Endothelial cell of umbilical vein (primary cell): ENCODE measurements at regions not wholly inside any gene's neighbourhood (a gene's known extent, or its start where the extent isn't known, plus 50 kb on each side); places are given as distances from the start of the nearest gene placed in this dataset.
A peak's percentile ranks its signal among the peaks of the same experiment; 100 is the strongest.

Source experiments
- BruUV-seq: library from RNA; stranded (reverse); fragments of 400-500 nt; replicated peaks from 2 replicates; lab custom pipeline; 2021; lab: Mats Ljungman, UMichigan
- CTCF ChIA-PET: fragments of 300-600, 350-600 bp; sonication (Branson Sonifier 250); formaldehyde crosslinking; loops from one replicate; lab custom pipeline; 2021; ENCODE audit warnings: antibody characterized with exemption, inconsistent platforms; lab: Charles Lee
- POLR2A ChIA-PET: fragments of 300-600, 350-600 bp; sonication (Branson Sonifier 250); formaldehyde crosslinking; loops from one replicate; lab custom pipeline; 2021; ENCODE audit warnings: antibody characterized with exemption, inconsistent platforms; lab: Charles Lee
- DNase-seq: peaks from one replicate; pipeline ENCODE4 v3.0.0-alpha.2; 2011; ENCODE audit warnings: low read depth, low spot score
- FAIRE-seq: peaks from 2 replicates; lab custom pipeline; 2011; peaks lifted over from hg19 to GRCh38; lab: Jason Lieb, UNC
- H2AFZ ChIP-seq: 2 replicates; pipeline ENCODE4 v1.6.0; 2012; ENCODE audit warnings: low read depth, low read length, control low read depth, inconsistent platforms
- H3K27ac ChIP-seq: 2 replicates; pipeline ENCODE4 v1.5.1; 2011; ENCODE audit warnings: low read depth, mild to moderate bottlenecking, control low read depth, low read length, moderate library complexity; ENCODE audit not compliant: insufficient read depth
- H3K27me3 ChIP-seq, 2 experiments: 2 replicates each; pipeline versions ENCODE4 v1.6.0 to v1.6.1; 2011; ENCODE audit warnings: low read length in 2 of 2, mixed read lengths in 1 of 2; ENCODE audit not compliant: control insufficient read depth in 2 of 2, insufficient read depth in 2 of 2
- H3K36me3 ChIP-seq, 2 experiments: 2 replicates in 1 of 2; 3 replicates in 1 of 2; pipeline ENCODE4 v1.5.1; 2011; ENCODE audit warnings: low read length in 2 of 2, mild to moderate bottlenecking in 1 of 2, moderate library complexity in 1 of 2; ENCODE audit not compliant: control insufficient read depth in 2 of 2, insufficient read depth in 2 of 2; ENCODE audit errors: extremely low read depth in 1 of 2
- H3K4me1 ChIP-seq: 3 replicates; pipeline ENCODE4 v1.5.1; 2011; ENCODE audit warnings: mild to moderate bottlenecking, low read length; ENCODE audit not compliant: control insufficient read depth, insufficient read depth; ENCODE audit errors: extremely low read depth
- H3K4me2 ChIP-seq: 2 replicates; pipeline ENCODE4 v1.6.1; 2011; ENCODE audit warnings: low read length, control low read depth, mixed read lengths; ENCODE audit not compliant: insufficient read depth
- H3K4me3 ChIP-seq, 3 experiments: fragments of 200-600 bp in 1 of 3; sonication (generic), shearing (Covaris generic) in 1 of 3; replicated peaks in 1 of 3; 2 replicates each; pipeline ENCODE4 v1.5.1; 2011 to 2016; ENCODE audit warnings: control low read depth in 3 of 3, low read length in 3 of 3, mild to moderate bottlenecking in 2 of 3, inconsistent platforms in 1 of 3, low read depth in 1 of 3, moderate library complexity in 1 of 3; ENCODE audit not compliant: insufficient read depth in 1 of 3
- H3K79me2 ChIP-seq: 2 replicates; pipeline ENCODE4 v1.6.0; 2012; ENCODE audit warnings: low read length, inconsistent platforms; ENCODE audit not compliant: control insufficient read depth, insufficient read depth
- H3K9ac ChIP-seq: replicated peaks from 2 replicates; pipeline ENCODE3; 2011; ENCODE audit warnings: low read length, control low read depth; ENCODE audit not compliant: insufficient read depth; ENCODE audit errors: extremely low read depth
- H3K9me1 ChIP-seq: replicated peaks from 3 replicates; pipeline ENCODE4 v1.6.0; 2011; ENCODE audit warnings: mild to moderate bottlenecking, low read length; ENCODE audit not compliant: control insufficient read depth, insufficient read depth; ENCODE audit errors: extremely low read depth
- H3K9me3 ChIP-seq: replicated peaks from 2 replicates; pipeline ENCODE4 v1.5.1; 2012; ENCODE audit warnings: low read length, inconsistent platforms; ENCODE audit not compliant: control insufficient read depth, insufficient read depth
- H4K20me1 ChIP-seq: replicated peaks from 2 replicates; pipeline ENCODE3; 2011; ENCODE audit warnings: mild to moderate bottlenecking, low read length; ENCODE audit not compliant: control insufficient read depth, insufficient read depth; ENCODE audit errors: extremely low read depth
- EZH2 ChIP-seq: IDR thresholded peaks from 2 replicates; pipeline ENCODE4 v1.6.1; 2012; ENCODE audit warnings: borderline replicate concordance, low read depth, mild to moderate bottlenecking, moderate library complexity, low read length, inconsistent platforms; ENCODE audit not compliant: severe bottlenecking
- FOS ChIP-seq: IDR thresholded peaks from 2 replicates; pipeline ENCODE4 v1.6.1; 2011; ENCODE audit warnings: mild to moderate bottlenecking, low read length, moderate library complexity, borderline replicate concordance; ENCODE audit not compliant: insufficient read depth
- GATA2 ChIP-seq: IDR thresholded peaks from 2 replicates; pipeline ENCODE4 v1.7.0; 2011; ENCODE audit warnings: low read depth, mild to moderate bottlenecking, moderate library complexity, mixed read lengths, low read length; ENCODE audit not compliant: insufficient read length, insufficient read depth
- JUN ChIP-seq: IDR thresholded peaks from 2 replicates; pipeline ENCODE4 v1.6.1; 2011; ENCODE audit warnings: borderline replicate concordance, low read depth; ENCODE audit not compliant: insufficient read length, insufficient read depth
- MAX ChIP-seq: IDR thresholded peaks from 2 replicates; pipeline ENCODE4 v1.6.1; 2011; ENCODE audit not compliant: insufficient read depth, insufficient read length
- POLR2AphosphoS5 ChIP-seq: IDR thresholded peaks from 2 replicates; pipeline ENCODE4 v1.6.1; 2012; ENCODE audit warnings: low read depth, mild to moderate bottlenecking, control low read depth, low read length, moderate library complexity; ENCODE audit not compliant: insufficient read depth
- dilution Hi-C: fragments of 300-500 bp; cut with MboI; formaldehyde crosslinking; loops from one replicate; pipeline ENCODE4 v1.15.0; 2019; ENCODE audit warnings: low sequenced_read_pairs; ENCODE audit not compliant: extremely low pct_ligation_motif_present
- intact Hi-C: fragments of 100-400 bp; cut with micrococcal nuclease; formaldehyde crosslinking; loops from one replicate; pipeline ENCODE4 v1.10.0; 2022

GRCh38 chr1:79325126-79325525, 318.6 kb upstream of the ADGRL4 start:
- no peaks in the 10 kb centered on the region for H3K27me3 ChIP-seq
- TF ChIP-seq GATA2 (no peak), POLR2AphosphoS5 (no peak)
- no peak overlapping the region for H2AFZ ChIP-seq
- FAIRE-seq (no peak), DNase-seq (no peak)
- no peaks in the 10 kb centered on the region for H3K9me3 ChIP-seq
- dilution Hi-C loops: no loop called here
- CTCF ChIA-PET: interaction anchor here (1.1 kb wide), 1 partner anchor 30 kb away, joined by 3 read pairs; no protein-coding TSS in a partner anchor
- POLR2A ChIA-PET: no interaction called here
- H4K20me1 ChIP-seq: no peaks in the 10 kb centered on the region
- no peak overlapping the region for H3K4me2 ChIP-seq
- no peak overlapping the region for H3K9ac ChIP-seq
- no peak overlapping the region for H3K4me3 ChIP-seq
- H3K36me3 ChIP-seq: no peaks in the 10 kb centered on the region
- H3K79me2 ChIP-seq: no peaks in the 10 kb centered on the region
- no peaks in the 10 kb centered on the region for H3K9me1 ChIP-seq
- no TSS peak for BruUV-seq
- peaks cover 5% of the 10 kb centered on the region for H3K4me1 ChIP-seq
- no peak overlapping the region for H3K27ac ChIP-seq
- intact Hi-C loops: no loop called here

DNA sequence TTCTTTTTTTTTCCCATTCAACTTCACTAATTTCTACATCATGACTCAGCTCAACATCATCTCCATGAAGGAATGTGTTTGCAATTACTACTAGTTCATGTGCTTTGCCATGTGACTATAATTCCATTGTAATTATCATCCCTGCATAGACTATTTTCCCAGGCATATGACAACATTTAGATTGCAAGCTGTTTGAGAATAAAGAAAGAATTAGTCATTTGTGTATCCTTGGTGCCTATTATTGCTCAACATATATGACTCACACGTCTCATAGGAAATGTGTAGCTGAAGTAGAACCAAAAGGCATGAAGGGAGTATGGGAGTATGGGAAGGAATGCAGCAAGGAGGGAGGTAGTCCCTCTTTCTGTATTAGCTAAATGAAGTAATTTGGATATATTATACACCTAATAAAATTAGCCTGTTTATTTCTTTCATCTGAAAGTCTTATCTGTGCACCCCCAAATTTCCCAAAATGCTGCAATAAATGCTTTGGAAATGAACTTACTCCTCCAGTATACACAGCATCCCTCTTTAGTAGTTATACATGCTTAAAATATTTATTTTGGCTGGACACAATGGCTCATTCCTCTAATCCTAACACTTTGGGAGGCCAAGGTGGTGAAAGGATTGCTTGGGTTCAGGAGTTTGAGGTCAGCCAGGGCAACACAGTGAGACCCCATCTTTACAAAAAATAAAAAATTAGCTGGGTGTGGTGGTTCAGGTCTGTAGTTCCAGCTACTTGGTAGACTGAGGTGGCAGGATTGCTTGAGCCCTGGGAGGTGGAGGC, 316.9 kb upstream of the ADGRL4 start:
- POLR2A ChIA-PET: no interaction called here
- no peak for FAIRE-seq

More for the DNA sequence above, 316.9 kb upstream of the ADGRL4 start:
- Histone ChIP-seq H3K27ac (no peak overlapping the region), H2AFZ (no peak overlapping the region), H3K9me3 (no peaks in the 10 kb centered on the region), H3K9ac (no peak overlapping the region), H3K9me1 (no peaks in the 10 kb centered on the region), H3K36me3 (no peaks in the 10 kb centered on the region), H4K20me1 (no peaks in the 10 kb centered on the region), H3K27me3 (no peaks in the 10 kb centered on the region), H3K4me2 (no peak overlapping the region), H3K79me2 (no peaks in the 10 kb centered on the region), H3K4me1 (peaks cover 5% of the 10 kb centered on the region), H3K4me3 (no peak overlapping the region)
- dilution Hi-C loops (no loop called here), intact Hi-C loops (no loop called here)
- TF ChIP-seq FOS (peak; percentile 81), EZH2 (no peak), MAX (no peak), GATA2 (no peak), JUN (peak; percentile 78)
- no TSS peak for BruUV-seq
- DNase-seq: peak; percentile 62
- CTCF ChIA-PET: interaction anchor here (0.9 to 1.2 kb wide), 2 partner anchors 10 to 28 kb away, joined by 3 read pairs; no protein-coding TSS in a partner anchor
